Esophagus muscularis mucosa (tissue), 4 donors: ENCODE measurements at regions not wholly inside any gene's neighbourhood (a gene's known extent, or its start where the extent isn't known, plus 50 kb on each side); places are given as distances from the start of the nearest gene placed in this dataset.
A peak's percentile ranks its signal among the peaks of the same experiment; 100 is the strongest.

Experiments used
- DNase-seq: peaks from one replicate; pipeline ENCODE4 v3.0.0-alpha.2; 2017; ENCODE audit errors: extremely low spot score
- H3K27ac ChIP-seq, 4 donors: fragments of 200-600 bp; sonication (generic); replicated peaks in 1 of 4; 1 replicate in 3 of 4; 2 replicates in 1 of 4; pipeline ENCODE4 v1.5.1; 2016 to 2019; ENCODE audit warnings: mild to moderate bottlenecking in 1 of 4
- H3K27me3 ChIP-seq, 4 donors: fragments of 200-600 bp; sonication (generic); one replicate each; pipeline versions ENCODE4 v1.5.1 to v1.6.0; 2016 to 2019
- H3K36me3 ChIP-seq, 4 donors: fragments of 200-600 bp; sonication (generic); one replicate each; pipeline ENCODE4 v1.5.1; 2016 to 2019
- H3K4me1 ChIP-seq, 4 donors: fragments of 200-600 bp; sonication (generic); one replicate each; pipeline ENCODE4 v1.5.1; 2016 to 2019
- H3K4me3 ChIP-seq, 4 donors: fragments of 200-600 bp; sonication (generic); 1 replicate in 2 of 4; 2 replicates in 2 of 4; pipeline ENCODE4 v1.5.1; 2016 to 2019; ENCODE audit warnings: mild to moderate bottlenecking in 4 of 4, moderate library complexity in 1 of 4
- H3K9me3 ChIP-seq, 4 donors: fragments of 200-600 bp; sonication (generic); 1 replicate in 3 of 4; 2 replicates in 1 of 4; pipeline ENCODE4 v1.5.1; 2016 to 2019
- CTCF ChIP-seq, 3 experiments: fragments of 200-600 bp in 2 of 3; fragments of 450-650 bp in 1 of 3; sonication (generic) in 2 of 3; IDR thresholded peaks; one replicate each; pipeline ENCODE4 v1.5.1; 2017 to 2019; ENCODE audit warnings: antibody characterized with exemption in 3 of 3, mild to moderate bottlenecking in 2 of 3, moderate library complexity in 1 of 3
- EP300 ChIP-seq: sonication (generic); formaldehyde crosslinking; IDR thresholded peaks from one replicate; pipeline ENCODE4 v1.6.1; 2017; ENCODE audit warnings: antibody characterized with exemption
- POLR2A ChIP-seq: fragments of 450-650 bp; IDR thresholded peaks from one replicate; pipeline ENCODE4 v1.6.1; 2017; ENCODE audit warnings: antibody characterized with exemption, moderate library complexity, mild to moderate bottlenecking, low read depth
- POLR2AphosphoS5 ChIP-seq, 2 donors: sonication (generic); formaldehyde crosslinking; IDR thresholded peaks; one replicate each; pipeline ENCODE4 v1.6.1; 2017; ENCODE audit warnings: antibody characterized with exemption in 2 of 2
- WGBS: methylation state at CpG from one replicate; pipeline ENCODE4 v1.1.5; 2018; 5-methylcytosine and 5-hydroxymethylcytosine counted together
- intact Hi-C: fragments of 100-400 bp; cut with DNase I; formaldehyde crosslinking; loops from one replicate; pipeline ENCODE4 v1.15.1; 2023

- Histone ChIP-seq H3K36me3 (no peaks in the 10 kb centered on the region), H3K27me3 (no peaks in the 10 kb centered on the region), H3K4me3 (no peak overlapping the region), H3K9me3 (no peaks in the 10 kb centered on the region), H3K4me1 (peaks cover 0 to 21% (median 11%) of the 10 kb centered on the region in 4 donors), H3K27ac (no peak overlapping the region)
- intact Hi-C loops = no loop called here
- DNase-seq = no peak
- TF ChIP-seq POLR2A = no peak
- no peak for TF ChIP-seq CTCF (IDR thresholded peaks at IDR 0.05)
- 30% methylated on average over 4 of the region's 4 CpGs for WGBS
These were observed 898.2 kb downstream of the MCTP2 start for GRCh38 chr15:95129574-95129973.

GRCh38 chr15:95131131-95131556 lies 899.8 kb downstream of the MCTP2 start:
- Histone ChIP-seq H3K36me3 (no peaks in the 10 kb centered on the region), H3K4me1 (peaks cover 0 to 22% (median 11%) of the 10 kb centered on the region in 4 donors), H3K9me3 (no peaks in the 10 kb centered on the region), H3K27me3 (no peaks in the 10 kb centered on the region), H3K4me3 (no peak overlapping the region), H3K27ac (peak overlapping the region in 1 of 4 donors; percentile 4)
- TF ChIP-seq POLR2AphosphoS5 (IDR thresholded peaks at IDR 0.05) (peak in 1 of 2 donors; percentile 35), CTCF (IDR thresholded peaks at IDR 0.05) (no peak)
- DNase-seq = no peak
- 81% methylated on average over 5 of the region's 5 CpGs for WGBS
- intact Hi-C loops = no loop called here

- intact Hi-C loops = no loop called here
- Histone ChIP-seq H3K4me3 (no peak overlapping the region), H3K36me3 (no peaks in the 10 kb centered on the region), H3K27me3 (no peaks in the 10 kb centered on the region), H3K4me1 (peaks cover 0 to 18% (median 10%) of the 10 kb centered on the region in 4 donors), H3K27ac (no peak overlapping the region), H3K9me3 (no peaks in the 10 kb centered on the region)
- TF ChIP-seq POLR2A (no peak), EP300 (no peak), POLR2AphosphoS5 (IDR thresholded peaks at IDR 0.05) (no peak), CTCF (IDR thresholded peaks at IDR 0.05) (no peak)
- DNase-seq = no peak
- WGBS = 90% methylated on average over 1 of the region's 1 CpG
These were observed 901.4 kb downstream of the MCTP2 start for GRCh38 chr15:95132774-95133173.

- TF ChIP-seq POLR2A (no peak), CTCF (IDR thresholded peaks at IDR 0.05) (no peak), POLR2AphosphoS5 (IDR thresholded peaks at IDR 0.05) (no peak), EP300 (no peak)
- Histone ChIP-seq H3K4me3 (no peak overlapping the region), H3K27ac (no peak overlapping the region), H3K4me1 (peaks cover 0 to 16% (median 10%) of the 10 kb centered on the region in 4 donors), H3K27me3 (no peaks in the 10 kb centered on the region), H3K9me3 (no peaks in the 10 kb centered on the region), H3K36me3 (no peaks in the 10 kb centered on the region)
- 12% methylated on average over 4 of the region's 4 CpGs for WGBS
- DNase-seq = no peak
- intact Hi-C loops = no loop called here
These were observed 903.2 kb downstream of the MCTP2 start for GRCh38 chr15:95134431-95135110.
